NCI-H1694 treated with DMSO at 0.1 percent for 48 hours (cell line): ENCODE measurements at regions not wholly inside any gene's neighbourhood (a gene's known extent, or its start where the extent isn't known, plus 50 kb on each side); places are given as distances from the start of the nearest gene placed in this dataset.

ENCODE experiments used
- DNase-seq: peaks from one replicate; lab custom pipeline; 2025; lab: John Stamatoyannopoulos, UW

GRCh38 chr1:110816945-110817344 is 56.0 kb upstream of the CD53 start:
- DNase-seq, result no peak

GRCh38 chr1:110811529-110811928 is 61.4 kb upstream of the CD53 start:
- no peak for DNase-seq

- DNase-seq, result no peak
Measured at GRCh38 chr1:110800079-110800478, 72.9 kb upstream of the CD53 start.

GRCh38 chr1:110798691-110799256 is 74.2 kb upstream of the CD53 start:
- DNase-seq, result peak; percentile 63

GRCh38 chr1:110788673-110789072 is 84.3 kb upstream of the CD53 start:
- DNase-seq, result no peak

GRCh38 chr1:110787328-110788071 is 85.4 kb upstream of the CD53 start:
- no peak for DNase-seq

GRCh38 chr1:110786802-110787327 is 86.1 kb upstream of the CD53 start:
- DNase-seq, result no peak

GRCh38 chr1:110785612-110786011 is 87.3 kb upstream of the CD53 start:
- no peak for DNase-seq

GRCh38 chr1:110785055-110785454 is 87.9 kb upstream of the CD53 start:
- DNase-seq, result no peak

GRCh38 chr1:110783292-110783918 is 89.5 kb upstream of the CD53 start:
- DNase-seq, result peak; percentile 73

- no peak for DNase-seq
Measured at GRCh38 chr1:110781525-110781924, 91.4 kb upstream of the CD53 start.

- peak; percentile 63 for DNase-seq
Measured at GRCh38 chr1:110780600-110781484, 92.1 kb upstream of the CD53 start.

GRCh38 chr1:110779636-110780035 is 93.3 kb upstream of the CD53 start:
- DNase-seq, result no peak

- no peak for DNase-seq
Measured at GRCh38 chr1:110778821-110779220, 94.1 kb upstream of the CD53 start.

GRCh38 chr1:110777228-110777627 is 95.7 kb upstream of the CD53 start:
- no peak for DNase-seq

- DNase-seq, result no peak
Measured at GRCh38 chr1:110774398-110774797, 98.5 kb upstream of the CD53 start.

GRCh38 chr1:110773813-110774212 is 99.1 kb upstream of the KCNA3 start:
- no peak for DNase-seq

- no peak for DNase-seq
Measured at GRCh38 chr1:110771245-110772022, 96.7 kb upstream of the KCNA3 start.

- DNase-seq, result no peak
Measured at GRCh38 chr1:110770832-110771231, 96.1 kb upstream of the KCNA3 start.

GRCh38 chr1:110768605-110769004 is 93.9 kb upstream of the KCNA3 start:
- no peak for DNase-seq

- no peak for DNase-seq
Measured at GRCh38 chr1:110766336-110766647, 91.6 kb upstream of the KCNA3 start.
